Activated naive CD4-positive, alpha-beta T cell treated with anti-CD3 and anti-CD28 coated beads, Interleukin-2, amount 10 ng/mL, durations not matched to agents 7 days and 5 days (primary cell): ENCODE measurements at regions not wholly inside any gene's neighbourhood (a gene's known extent, or its start where the extent isn't known, plus 50 kb on each side); places are given as distances from the start of the nearest gene placed in this dataset.
"Not testable (repeated sequence)": the region's sequence is repeated elsewhere in the genome, so short reads cannot be mapped to it uniquely, and the experiment has no call there.

ENCODE experiments used
- CTCF ChIA-PET: fragments of 350-600 bp; sonication (Branson Sonifier 250); formaldehyde crosslinking; loops from one replicate; lab custom pipeline; 2021; ENCODE audit warnings: antibody characterized with exemption; lab: Charles Lee
- DNase-seq: peaks from one replicate; pipeline ENCODE4 v3.0.0-alpha.2; 2020
- H3K27ac Mint-ChIP-seq: one replicate; pipeline ENCODE4 v1.8.0; 2021; ENCODE audit warnings: mild to moderate bottlenecking, moderate library complexity, mixed read lengths
- H3K27me3 Mint-ChIP-seq: one replicate; pipeline ENCODE4 v1.8.0; 2021; ENCODE audit warnings: mild to moderate bottlenecking, mixed read lengths
- H3K36me3 Mint-ChIP-seq: one replicate; pipeline ENCODE4 v1.8.0; 2021; ENCODE audit warnings: mixed read lengths
- H3K4me1 Mint-ChIP-seq: one replicate; pipeline ENCODE4 v1.8.0; 2021; ENCODE audit warnings: mixed read lengths
- H3K4me3 Mint-ChIP-seq: one replicate; pipeline ENCODE4 v1.8.0; 2021; ENCODE audit warnings: mild to moderate bottlenecking, moderate library complexity, mixed read lengths
- H3K9me3 Mint-ChIP-seq: one replicate; pipeline ENCODE4 v1.8.0; 2021; ENCODE audit warnings: mixed read lengths

DNA sequence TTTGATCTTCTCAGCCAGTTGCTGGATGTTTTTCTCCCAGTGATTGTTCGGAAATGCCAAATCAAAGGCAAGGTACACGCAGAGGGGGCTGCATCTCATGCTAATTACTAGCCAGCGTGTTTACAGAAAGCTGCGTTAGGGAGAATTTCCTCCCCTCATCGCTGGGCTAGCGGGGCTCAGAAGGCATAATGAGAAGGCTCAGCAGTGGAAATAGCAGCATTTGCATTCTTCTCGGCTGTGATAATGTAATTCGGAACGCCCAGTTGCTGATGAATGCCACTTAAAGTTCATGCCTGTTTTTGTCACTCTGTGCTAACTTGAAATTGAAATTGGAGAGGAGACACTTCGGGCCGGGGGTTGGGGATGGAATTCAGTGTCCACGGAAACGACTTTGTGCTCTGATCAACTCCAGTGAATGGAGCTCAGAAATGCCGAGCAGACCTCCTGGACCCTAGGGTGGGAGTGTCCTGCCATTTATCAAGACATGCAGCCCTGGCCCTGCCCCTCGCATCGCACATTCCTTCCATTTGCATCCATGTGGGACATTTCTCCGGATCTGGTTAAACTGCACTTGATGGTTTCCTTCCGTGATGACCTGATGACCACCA is 313.4 kb upstream of the C1orf174 start:
- CTCF ChIA-PET: no interaction called here
- no peaks in the 10 kb centered on the region for H3K4me1 Mint-ChIP-seq
- no peaks in the 10 kb centered on the region for H3K36me3 Mint-ChIP-seq
- H3K27ac Mint-ChIP-seq: no peak overlapping the region
- no peak overlapping the region for H3K4me3 Mint-ChIP-seq
- H3K9me3 Mint-ChIP-seq: no peaks in the 10 kb centered on the region
- no peak for DNase-seq
- no peaks in the 10 kb centered on the region for H3K27me3 Mint-ChIP-seq

DNA sequence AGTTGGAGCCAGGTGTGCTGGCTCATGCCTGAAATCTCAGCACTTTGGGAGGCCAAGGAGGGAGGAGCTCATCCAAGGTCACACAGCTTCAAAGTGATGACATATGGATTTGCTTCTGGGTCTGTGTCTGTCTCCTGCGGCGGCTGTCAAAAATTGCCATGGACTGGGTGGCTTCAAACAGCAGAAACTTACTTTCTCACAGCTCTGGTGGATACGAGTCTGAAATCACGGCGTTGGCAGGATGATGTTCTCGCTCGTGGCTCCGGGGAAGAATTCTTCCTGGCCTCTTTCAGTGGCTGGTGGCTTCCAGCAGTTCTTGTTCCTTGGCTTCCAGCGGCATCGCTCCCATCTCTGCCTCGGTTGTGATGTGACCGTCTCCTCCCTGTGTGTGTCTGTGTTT is 314.8 kb upstream of the C1orf174 start:
- H3K36me3 Mint-ChIP-seq: no peaks in the 10 kb centered on the region
- CTCF ChIA-PET: no interaction called here
- no peak for DNase-seq
- no peak overlapping the region for H3K27ac Mint-ChIP-seq
- no peaks in the 10 kb centered on the region for H3K27me3 Mint-ChIP-seq
- no peak overlapping the region for H3K4me3 Mint-ChIP-seq
- H3K9me3 Mint-ChIP-seq: no peaks in the 10 kb centered on the region
- no peaks in the 10 kb centered on the region for H3K4me1 Mint-ChIP-seq

DNA sequence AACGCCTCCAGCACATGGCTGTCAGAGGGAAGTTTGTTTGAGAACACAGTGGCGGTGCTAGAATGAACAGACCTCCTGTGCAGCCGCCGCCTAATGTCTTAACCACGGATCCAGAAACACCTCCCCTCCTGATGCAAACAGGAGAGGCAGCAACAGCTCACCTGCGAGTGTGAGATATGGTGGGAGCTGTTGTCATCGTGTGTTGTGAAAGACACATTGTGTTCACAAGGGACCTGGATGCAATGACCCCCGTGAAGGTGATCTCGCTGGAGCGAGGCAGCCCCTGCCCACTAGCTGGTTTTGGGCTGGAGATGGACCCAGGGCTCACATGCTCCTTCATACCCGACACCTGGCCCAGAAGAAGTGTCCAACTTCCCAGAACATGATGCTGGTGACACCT is 315.3 kb upstream of the C1orf174 start:
- CTCF ChIA-PET: no interaction called here
- no peak for DNase-seq
- Mint-ChIP-seq H3K27me3 (no peaks in the 10 kb centered on the region), H3K4me3 (no peak overlapping the region), H3K9me3 (no peaks in the 10 kb centered on the region), H3K27ac (no peak overlapping the region), H3K36me3 (no peaks in the 10 kb centered on the region), H3K4me1 (no peaks in the 10 kb centered on the region)

DNA sequence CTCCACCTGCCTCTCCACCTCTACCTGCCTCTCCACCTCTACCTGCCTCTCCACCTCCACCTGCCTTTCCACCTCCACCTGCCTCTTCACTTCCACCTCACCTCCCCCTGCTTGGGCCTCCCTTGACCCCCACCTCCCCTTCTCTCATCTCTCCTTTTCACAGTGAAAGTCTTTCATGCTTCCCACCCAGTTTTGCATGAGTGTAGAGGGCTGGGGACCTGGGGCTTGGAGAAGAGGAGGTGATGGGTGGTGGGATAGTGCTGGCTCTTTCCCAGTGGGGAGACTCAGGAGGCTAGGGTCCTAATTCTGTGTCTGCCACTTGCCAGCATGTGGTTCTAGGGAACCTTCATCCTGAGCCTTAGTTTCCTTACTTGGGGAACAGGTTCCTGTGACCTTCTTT is 316.2 kb upstream of the C1orf174 start:
- no peak overlapping the region for H3K4me3 Mint-ChIP-seq
- H3K27me3 Mint-ChIP-seq: no peaks in the 10 kb centered on the region
- no peaks in the 10 kb centered on the region for H3K4me1 Mint-ChIP-seq
- DNase-seq: no peak
- H3K9me3 Mint-ChIP-seq: no peaks in the 10 kb centered on the region
- CTCF ChIA-PET: no interaction called here
- no peaks in the 10 kb centered on the region for H3K36me3 Mint-ChIP-seq
- no peak overlapping the region for H3K27ac Mint-ChIP-seq

DNA sequence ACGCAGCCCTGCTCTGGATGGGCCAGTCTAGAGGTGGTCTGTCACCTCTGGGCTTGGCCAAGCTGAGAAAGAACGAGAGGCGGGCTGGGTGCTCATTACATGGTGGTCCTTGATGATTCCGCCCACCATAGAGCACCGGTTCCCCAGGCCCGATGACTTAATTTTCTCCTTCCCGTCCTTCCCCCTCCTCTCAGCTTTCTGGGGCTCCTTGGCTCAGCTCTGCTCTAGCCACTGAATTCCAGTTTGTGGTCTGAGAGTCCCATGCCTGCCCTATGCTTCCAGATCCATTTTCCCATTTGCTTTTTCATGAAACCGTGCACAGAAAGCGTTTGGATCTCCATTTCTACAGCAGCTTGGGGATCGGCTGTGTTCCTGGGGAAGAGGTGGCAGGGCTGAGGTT is 318.5 kb upstream of the C1orf174 start:
- CTCF ChIA-PET: no interaction called here
- Mint-ChIP-seq H3K4me1 (no peaks in the 10 kb centered on the region), H3K27me3 (no peaks in the 10 kb centered on the region), H3K9me3 (no peaks in the 10 kb centered on the region), H3K36me3 (no peaks in the 10 kb centered on the region), H3K27ac (no peak overlapping the region), H3K4me3 (no peak overlapping the region)
- no peak for DNase-seq

DNA sequence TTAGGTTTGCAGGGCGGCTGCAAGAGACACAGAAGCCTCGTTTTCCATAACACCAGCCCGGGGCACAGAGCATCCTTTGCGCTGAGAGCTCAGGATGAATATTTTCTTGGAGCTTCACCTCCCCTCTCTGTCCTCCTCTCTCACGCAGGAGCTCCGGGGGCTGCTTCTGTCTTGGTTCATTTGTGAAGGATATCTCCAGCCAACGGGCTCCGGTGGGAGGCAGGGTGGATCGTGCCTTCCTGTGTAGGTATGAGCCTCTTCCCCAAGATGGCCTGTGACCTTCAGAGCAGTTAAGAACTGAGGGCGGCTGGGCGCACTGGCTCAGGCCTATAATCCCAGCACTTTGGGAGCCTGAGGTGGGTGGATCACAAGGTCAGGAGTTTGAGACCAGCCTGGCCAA is 319.0 kb upstream of the C1orf174 start:
- CTCF ChIA-PET: no interaction called here

DNA sequence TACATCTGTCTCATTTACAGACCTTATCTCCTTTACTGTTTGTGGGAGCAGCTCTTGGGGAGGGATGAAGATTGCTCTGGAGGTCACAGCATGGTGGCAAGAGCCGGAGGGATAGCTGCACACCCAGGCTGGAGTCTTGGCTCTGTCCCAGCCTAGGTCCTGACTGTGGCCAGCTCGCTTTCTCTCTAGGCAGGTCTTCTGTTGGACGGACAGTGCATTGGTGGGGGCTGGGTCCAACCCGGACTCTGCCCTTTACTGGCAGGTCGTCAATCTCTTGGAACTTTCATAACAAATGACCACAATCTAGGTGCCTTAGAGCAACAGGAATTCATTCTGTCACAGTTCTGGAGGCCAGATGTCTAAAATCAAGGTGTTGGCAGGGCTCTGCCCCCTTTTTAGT is 319.8 kb upstream of the C1orf174 start:
- H3K9me3 Mint-ChIP-seq: no peaks in the 10 kb centered on the region
- no peaks in the 10 kb centered on the region for H3K27me3 Mint-ChIP-seq
- H3K27ac Mint-ChIP-seq: no peak overlapping the region
- no peaks in the 10 kb centered on the region for H3K4me1 Mint-ChIP-seq
- H3K4me3 Mint-ChIP-seq: no peak overlapping the region
- DNase-seq: no peak
- no peaks in the 10 kb centered on the region for H3K36me3 Mint-ChIP-seq
- CTCF ChIA-PET: no interaction called here

More for the DNA sequence above, 319.0 kb upstream of the C1orf174 start:
- no peaks in the 10 kb centered on the region for H3K4me1 Mint-ChIP-seq
- H3K36me3 Mint-ChIP-seq: no peaks in the 10 kb centered on the region
- H3K27ac Mint-ChIP-seq: no peak overlapping the region
- H3K9me3 Mint-ChIP-seq: no peaks in the 10 kb centered on the region
- DNase-seq: no peak
- no peaks in the 10 kb centered on the region for H3K27me3 Mint-ChIP-seq
- H3K4me3 Mint-ChIP-seq: no peak overlapping the region

DNA sequence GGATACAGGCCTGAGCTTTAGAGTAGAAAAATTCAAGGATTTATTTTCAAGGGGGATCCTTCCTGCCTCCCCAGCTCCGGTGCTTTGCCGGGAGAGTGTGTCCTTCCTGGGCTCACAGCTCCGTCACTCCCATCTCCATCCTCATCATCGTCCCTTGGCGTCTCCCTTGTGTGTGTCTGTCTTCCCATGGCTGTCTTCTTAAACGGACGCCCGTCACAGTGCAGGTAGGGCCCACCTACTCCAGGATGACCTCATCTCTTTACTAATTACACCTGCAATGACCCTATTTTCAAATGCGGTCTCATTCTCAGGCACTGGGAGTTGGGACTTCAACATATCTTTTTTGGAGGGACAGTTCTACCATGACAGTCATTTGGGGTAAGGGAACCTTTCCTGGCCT is 320.3 kb upstream of the C1orf174 start:
- Mint-ChIP-seq H3K27ac (no peak overlapping the region), H3K4me1 (no peaks in the 10 kb centered on the region), H3K36me3 (no peaks in the 10 kb centered on the region), H3K9me3 (no peaks in the 10 kb centered on the region), H3K4me3 (no peak overlapping the region), H3K27me3 (no peaks in the 10 kb centered on the region)
- no peak for DNase-seq
- CTCF ChIA-PET: no interaction called here

DNA sequence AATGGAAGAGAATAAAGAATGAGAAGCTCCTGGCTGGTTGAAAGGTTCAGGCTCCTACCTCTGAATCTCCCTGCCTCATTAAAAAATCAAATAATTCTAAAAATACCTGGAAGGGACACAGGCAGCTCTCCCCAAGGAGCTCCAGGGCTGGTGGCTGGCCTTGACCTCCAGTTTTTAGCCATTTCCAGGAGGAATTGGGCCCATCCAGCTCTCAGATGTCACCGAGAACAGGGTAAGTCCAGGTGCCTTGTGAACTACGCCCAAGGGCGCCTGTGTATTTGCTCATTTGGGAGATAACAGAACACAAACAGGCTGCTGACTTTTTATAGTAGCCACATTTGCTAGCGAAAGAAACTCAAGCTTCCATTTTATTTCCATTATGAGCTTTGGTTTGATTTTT is 321.0 kb upstream of the C1orf174 start:
- Mint-ChIP-seq H3K27ac (no peak overlapping the region), H3K27me3 (no peaks in the 10 kb centered on the region)
- CTCF ChIA-PET: no interaction called here

DNA sequence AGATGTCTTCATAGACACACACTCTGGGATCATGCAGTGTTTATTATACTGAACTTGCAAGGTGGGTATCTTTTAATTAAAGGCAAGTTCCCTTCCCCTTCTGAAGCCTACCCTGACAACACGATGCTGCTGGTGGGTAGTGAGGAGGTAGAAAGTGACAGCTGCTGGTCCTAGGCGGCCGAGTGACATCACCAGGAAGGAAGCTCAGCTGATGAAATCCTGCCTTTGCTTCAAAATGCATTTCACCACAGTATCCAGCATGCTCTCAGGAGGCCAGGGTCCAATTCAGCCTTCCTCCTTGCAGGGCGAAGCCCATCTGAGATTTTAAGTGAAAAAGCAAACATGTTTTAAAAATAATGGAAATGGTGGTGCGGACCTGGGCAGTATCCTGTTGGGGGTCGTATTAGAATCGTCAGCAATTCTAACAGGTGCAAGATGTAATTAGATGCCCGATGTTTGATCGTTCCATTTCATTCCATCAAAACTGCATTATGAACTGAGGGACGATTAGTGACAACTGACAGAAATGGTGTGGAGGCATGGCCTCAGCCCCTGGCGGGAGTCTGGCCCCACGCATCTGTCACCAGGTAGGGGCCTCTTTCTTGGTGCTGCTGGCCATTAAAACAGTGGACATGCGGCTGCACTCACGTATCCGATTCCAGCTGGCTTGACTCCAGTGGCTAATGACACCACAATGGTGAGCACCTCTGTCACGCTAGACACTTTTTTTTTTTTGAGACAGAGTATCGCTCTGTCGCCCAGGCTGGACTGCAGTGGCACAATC is 324.8 kb upstream of the C1orf174 start:
- Mint-ChIP-seq H3K4me1 (no peaks in the 10 kb centered on the region), H3K27me3 (no peaks in the 10 kb centered on the region), H3K27ac (no peak overlapping the region), H3K4me3 (no peak overlapping the region), H3K36me3 (no peaks in the 10 kb centered on the region), H3K9me3 (no peaks in the 10 kb centered on the region)
- CTCF ChIA-PET: no interaction called here
- DNase-seq: no peak

More for the DNA sequence above, 321.0 kb upstream of the C1orf174 start:
- Mint-ChIP-seq H3K36me3 (no peaks in the 10 kb centered on the region), H3K9me3 (no peaks in the 10 kb centered on the region), H3K4me3 (no peak overlapping the region), H3K4me1 (no peaks in the 10 kb centered on the region)
- no peak for DNase-seq

DNA sequence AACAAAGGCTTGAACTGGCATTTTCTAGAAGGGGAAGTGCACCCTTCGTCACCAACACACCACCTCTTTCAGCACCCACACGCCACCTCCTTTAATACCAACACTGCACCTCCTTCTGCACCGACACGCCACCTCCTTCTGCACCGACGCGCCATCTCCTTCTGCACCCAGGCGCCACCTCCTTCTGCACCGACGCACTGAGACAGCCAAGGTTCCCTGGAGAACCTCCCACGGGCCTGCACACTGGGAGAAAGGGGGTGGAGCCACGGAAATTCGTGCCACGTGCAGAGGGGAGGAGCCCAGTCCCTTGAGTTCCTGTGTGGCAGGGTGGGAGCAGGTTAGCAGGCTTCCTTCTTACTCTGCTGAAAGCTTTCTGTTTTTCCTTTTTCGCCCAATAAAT is 327.9 kb upstream of the C1orf174 start:
- no peaks in the 10 kb centered on the region for H3K36me3 Mint-ChIP-seq
- H3K9me3 Mint-ChIP-seq: no peaks in the 10 kb centered on the region
- no peak for DNase-seq
- CTCF ChIA-PET: no interaction called here
- no peaks in the 10 kb centered on the region for H3K4me1 Mint-ChIP-seq
- no peaks in the 10 kb centered on the region for H3K27me3 Mint-ChIP-seq
- no peak overlapping the region for H3K27ac Mint-ChIP-seq
- no peak overlapping the region for H3K4me3 Mint-ChIP-seq

DNA sequence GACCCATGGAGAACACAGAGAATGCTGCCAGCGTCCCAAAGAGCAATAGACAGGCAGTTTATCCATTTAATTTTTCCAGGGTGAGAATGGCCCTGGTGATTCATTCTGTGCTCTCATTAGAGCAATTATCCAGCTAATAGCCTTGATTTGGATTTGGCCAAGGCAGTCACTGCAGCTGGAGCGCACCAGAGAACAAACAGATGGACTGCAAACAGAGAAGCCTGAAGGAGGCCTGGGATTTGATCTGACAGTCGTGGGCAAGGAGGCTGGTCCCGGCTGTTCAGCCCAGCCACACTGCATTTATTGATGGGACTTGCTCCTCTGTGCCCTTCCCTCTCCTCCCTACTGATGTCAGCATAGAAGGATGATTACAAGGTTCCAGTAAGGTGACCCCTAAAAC is 353.9 kb upstream of the C1orf174 start:
- Mint-ChIP-seq H3K27me3 (peaks cover 4% of the 10 kb centered on the region), H3K4me3 (no peak overlapping the region), H3K36me3 (no peaks in the 10 kb centered on the region), H3K9me3 (peaks cover 22% of the 10 kb centered on the region), H3K4me1 (no peaks in the 10 kb centered on the region), H3K27ac (no peak overlapping the region)
- no peak for DNase-seq
- CTCF ChIA-PET: no interaction called here

DNA sequence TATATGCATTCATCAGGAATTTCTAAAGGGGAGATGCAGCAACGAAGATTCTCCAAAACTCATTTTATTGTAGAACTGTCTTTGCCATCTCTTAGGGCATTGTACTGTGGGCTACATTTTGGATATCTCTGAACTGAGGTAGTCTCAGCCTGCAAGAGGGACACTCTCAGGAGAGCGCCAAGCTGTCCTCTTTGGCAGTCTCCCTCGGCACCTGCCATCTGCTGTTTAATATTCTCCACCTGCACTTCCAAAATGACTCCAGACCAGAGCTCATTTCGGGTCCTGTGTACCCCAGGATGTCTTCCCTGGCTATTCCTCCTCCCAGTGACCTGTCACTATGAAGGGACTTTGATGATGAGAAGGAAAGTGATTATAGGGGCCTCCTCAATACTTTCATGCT is 356.3 kb upstream of the C1orf174 start:
- H3K36me3 Mint-ChIP-seq: no peaks in the 10 kb centered on the region
- peaks cover 27% of the 10 kb centered on the region for H3K9me3 Mint-ChIP-seq
- no peaks in the 10 kb centered on the region for H3K4me1 Mint-ChIP-seq

DNA sequence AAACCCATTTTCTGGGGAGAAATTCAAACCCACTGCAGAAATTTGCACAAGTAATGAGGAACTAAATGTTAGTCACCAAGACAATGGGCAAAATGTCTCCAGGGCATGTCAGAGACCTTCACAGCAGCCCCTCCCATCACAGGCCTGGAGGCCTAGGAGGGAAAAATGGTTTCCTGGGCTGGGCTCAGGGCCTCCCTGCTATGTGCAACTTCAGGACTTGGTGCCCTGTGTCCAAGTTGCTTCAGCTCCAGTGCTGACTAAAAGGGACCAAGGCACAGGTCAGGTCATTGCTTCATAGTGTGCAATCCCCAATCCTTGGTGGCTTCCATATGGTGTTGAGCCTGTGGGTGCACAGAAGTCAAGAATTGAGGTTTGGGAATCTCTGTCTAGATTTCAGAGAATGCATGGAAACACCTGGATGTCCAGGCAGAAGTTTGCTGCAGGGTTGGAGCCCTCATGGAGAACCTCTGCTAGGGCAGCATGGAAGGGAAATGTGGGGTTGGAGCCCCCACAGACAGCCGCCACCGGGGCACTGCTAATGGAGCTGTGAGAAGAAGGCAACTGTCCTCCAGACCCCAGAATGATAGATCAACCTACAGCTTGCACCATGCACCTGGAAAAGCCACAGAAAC is 358.2 kb upstream of the C1orf174 start:
- H3K36me3 Mint-ChIP-seq, CTCF ChIA-PET, DNase-seq, H3K27ac Mint-ChIP-seq, H3K4me3 Mint-ChIP-seq, H3K4me1 Mint-ChIP-seq, H3K27me3 Mint-ChIP-seq: not testable (repeated sequence)
- peaks cover 27% of the 10 kb centered on the region for H3K9me3 Mint-ChIP-seq

More for the DNA sequence above, 356.3 kb upstream of the C1orf174 start:
- Mint-ChIP-seq H3K4me3 (no peak overlapping the region), H3K27me3 (peaks cover 4% of the 10 kb centered on the region), H3K27ac (no peak overlapping the region)
- CTCF ChIA-PET: no interaction called here
- no peak for DNase-seq

DNA sequence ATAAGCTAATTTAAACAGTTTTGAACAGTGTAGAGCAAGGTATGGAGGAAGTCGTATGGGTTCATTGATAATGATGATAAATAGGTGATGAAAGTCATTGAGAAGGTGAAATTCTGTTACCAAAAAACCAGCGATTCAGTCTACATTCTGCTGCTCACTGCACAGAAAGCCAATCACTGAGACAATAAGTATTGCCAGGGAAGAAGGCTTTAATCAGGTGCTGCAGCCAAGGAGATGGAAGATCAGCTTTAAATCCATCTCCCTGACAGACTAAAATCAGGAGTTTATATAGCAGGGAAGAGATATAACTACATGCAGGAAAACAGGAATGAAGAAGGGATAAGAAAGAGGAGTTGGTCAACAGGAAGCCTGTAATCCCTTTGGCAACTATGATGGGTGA is 361.3 kb upstream of the C1orf174 start:
- Mint-ChIP-seq H3K27ac (no peak overlapping the region), H3K9me3 (peaks cover 27% of the 10 kb centered on the region), H3K4me3 (no peak overlapping the region), H3K27me3 (peaks cover 5% of the 10 kb centered on the region), H3K4me1 (no peaks in the 10 kb centered on the region), H3K36me3 (no peaks in the 10 kb centered on the region)
- CTCF ChIA-PET: no interaction called here
- DNase-seq: no peak
